PC-3 (cell line): ENCODE measurements at regions not wholly inside any gene's neighbourhood (a gene's known extent, or its start where the extent isn't known, plus 50 kb on each side); places are given as distances from the start of the nearest gene placed in this dataset.
"Not testable (repeated sequence)": the region's sequence is repeated elsewhere in the genome, so short reads cannot be mapped to it uniquely, and the experiment has no call there.

Experiments used
- EZH2 ChIP-seq: fragments of 300-600 bp; sonication (generic); IDR thresholded peaks from one replicate; pipeline ENCODE4 v1.6.1; 2017; ENCODE audit warnings: antibody characterized with exemption, mild to moderate bottlenecking, low read length; ENCODE audit not compliant: unreplicated experiment
- TF ChIP-seq, protein P1 (sequence below): fragments of 300-600 bp; sonication (generic); conservative IDR thresholded peaks from 2 replicates; pipeline ENCODE4 v1.5.1; 2017; ENCODE audit warnings: antibody characterized with exemption, low read depth, mild to moderate bottlenecking, low read length

DNA sequence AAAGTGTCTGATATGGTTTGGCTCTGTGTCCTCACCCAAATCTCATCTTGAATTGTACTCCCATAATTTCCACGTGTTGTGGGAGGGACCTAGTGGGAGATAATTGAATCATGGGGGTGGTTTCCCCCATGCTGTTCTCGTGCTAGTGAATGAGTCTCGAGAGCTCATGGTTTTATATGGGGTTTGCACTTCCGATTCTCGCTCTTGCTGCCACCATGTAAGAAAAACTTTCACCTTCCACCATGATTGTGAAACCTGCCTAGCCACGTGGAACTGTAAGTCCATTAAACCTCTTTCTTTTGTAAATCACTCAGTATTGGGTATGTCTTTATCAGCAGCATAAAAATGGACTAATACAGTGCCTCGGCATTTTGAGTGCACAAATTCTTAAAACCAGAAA lies 655.0 kb upstream of the SGCD start:
- TF ChIP-seq, protein P1, sequence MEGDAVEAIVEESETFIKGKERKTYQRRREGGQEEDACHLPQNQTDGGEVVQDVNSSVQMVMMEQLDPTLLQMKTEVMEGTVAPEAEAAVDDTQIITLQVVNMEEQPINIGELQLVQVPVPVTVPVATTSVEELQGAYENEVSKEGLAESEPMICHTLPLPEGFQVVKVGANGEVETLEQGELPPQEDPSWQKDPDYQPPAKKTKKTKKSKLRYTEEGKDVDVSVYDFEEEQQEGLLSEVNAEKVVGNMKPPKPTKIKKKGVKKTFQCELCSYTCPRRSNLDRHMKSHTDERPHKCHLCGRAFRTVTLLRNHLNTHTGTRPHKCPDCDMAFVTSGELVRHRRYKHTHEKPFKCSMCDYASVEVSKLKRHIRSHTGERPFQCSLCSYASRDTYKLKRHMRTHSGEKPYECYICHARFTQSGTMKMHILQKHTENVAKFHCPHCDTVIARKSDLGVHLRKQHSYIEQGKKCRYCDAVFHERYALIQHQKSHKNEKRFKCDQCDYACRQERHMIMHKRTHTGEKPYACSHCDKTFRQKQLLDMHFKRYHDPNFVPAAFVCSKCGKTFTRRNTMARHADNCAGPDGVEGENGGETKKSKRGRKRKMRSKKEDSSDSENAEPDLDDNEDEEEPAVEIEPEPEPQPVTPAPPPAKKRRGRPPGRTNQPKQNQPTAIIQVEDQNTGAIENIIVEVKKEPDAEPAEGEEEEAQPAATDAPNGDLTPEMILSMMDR: not testable (repeated sequence)
- not testable (repeated sequence) for TF ChIP-seq EZH2
